ENCODE measurements at regions not wholly inside any gene's neighbourhood (a gene's known extent, or its start where the extent isn't known, plus 50 kb on each side); places are given as distances from the start of the nearest gene placed in this dataset.

DNA sequence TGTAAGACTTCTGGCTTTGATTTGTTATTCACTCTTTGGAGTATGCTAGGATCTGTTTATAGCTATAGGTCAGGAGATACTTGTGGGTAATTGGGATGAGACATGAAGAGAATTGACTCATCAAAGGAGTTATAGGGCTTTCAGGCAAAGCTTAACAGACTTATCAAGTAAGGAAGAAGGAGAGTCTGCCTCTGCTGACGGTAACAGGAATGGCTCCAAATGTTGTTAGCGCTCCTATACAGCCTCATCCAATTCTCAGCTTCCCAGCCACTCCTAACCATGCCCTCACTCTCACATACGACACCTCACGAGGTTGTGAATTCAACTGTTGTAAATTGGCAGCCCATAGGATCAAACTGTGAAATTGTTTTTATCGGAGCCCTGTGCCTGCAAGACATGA, 140.5 kb downstream of the KCNA5 start:
- Histone ChIP-seq H4K20me1 (replicated peaks; ENCODE audit: control insufficient read depth, extremely low read depth, insufficient read depth, low read length) (no peaks in the 10 kb centered on the region), H3K4me3 (replicated peaks in 1 of 3; ENCODE audit: insufficient read depth in 1 of 3, low read depth in 1 of 3, low read length in 3 of 3) (no peak overlapping the region), H3K9me1 (replicated peaks; ENCODE audit: control insufficient read depth, extremely low read depth, insufficient read depth, low read length) (no peaks in the 10 kb centered on the region), H3K4me2 (ENCODE audit: insufficient read depth, low read length) (no peak overlapping the region), H3K4me1 (ENCODE audit: control insufficient read depth, extremely low read depth, insufficient read depth, low read length) (no peaks in the 10 kb centered on the region), H3K36me3 (ENCODE audit: control insufficient read depth in 2 of 2, extremely low read depth in 1 of 2, insufficient read depth in 2 of 2, low read length in 2 of 2) (no peaks in the 10 kb centered on the region), H3K79me2 (ENCODE audit: control insufficient read depth, insufficient read depth, low read length) (no peaks in the 10 kb centered on the region), H3K27me3 (ENCODE audit: control insufficient read depth in 2 of 2, insufficient read depth in 2 of 2, low read length in 2 of 2) (no peaks in the 10 kb centered on the region), H3K9me3 (replicated peaks; ENCODE audit: control insufficient read depth, insufficient read depth, low read length) (no peaks in the 10 kb centered on the region), H3K27ac (ENCODE audit: insufficient read depth, low read depth, low read length) (no peak overlapping the region), H2AFZ (ENCODE audit: low read depth, low read length) (no peak overlapping the region), H3K9ac (replicated peaks; ENCODE audit: extremely low read depth, insufficient read depth, low read length) (no peak overlapping the region)
- no TSS peak for BruUV-seq (replicated peaks)
- dilution Hi-C loops (cut with MboI; ENCODE audit: extremely low pct_ligation_motif_present, low sequenced_read_pairs), result no loop called here
- TF ChIP-seq GATA2 (IDR thresholded peaks at IDR 0.05; ENCODE audit: insufficient read depth, insufficient read length, low read depth, low read length) (no peak), POLR2A (IDR thresholded peaks at IDR 0.05; ENCODE audit: low read depth, low read length) (no peak), MYC (IDR thresholded peaks at IDR 0.05; ENCODE audit: low read depth, low read length) (no peak), MAX (IDR thresholded peaks at IDR 0.05; ENCODE audit: insufficient read depth, insufficient read length) (no peak), JUN (IDR thresholded peaks at IDR 0.05; ENCODE audit: borderline replicate concordance, insufficient read depth, insufficient read length, low read depth) (no peak), POLR2AphosphoS5 (IDR thresholded peaks at IDR 0.05; ENCODE audit: insufficient read depth, low read depth, low read length) (no peak), FOS (IDR thresholded peaks at IDR 0.05; ENCODE audit: borderline replicate concordance, insufficient read depth, low read length) (no peak), EZH2 (IDR thresholded peaks at IDR 0.05; ENCODE audit: borderline replicate concordance, low read depth, low read length, severe bottlenecking) (no peak)
- TF ChIP-seq, protein P1, sequence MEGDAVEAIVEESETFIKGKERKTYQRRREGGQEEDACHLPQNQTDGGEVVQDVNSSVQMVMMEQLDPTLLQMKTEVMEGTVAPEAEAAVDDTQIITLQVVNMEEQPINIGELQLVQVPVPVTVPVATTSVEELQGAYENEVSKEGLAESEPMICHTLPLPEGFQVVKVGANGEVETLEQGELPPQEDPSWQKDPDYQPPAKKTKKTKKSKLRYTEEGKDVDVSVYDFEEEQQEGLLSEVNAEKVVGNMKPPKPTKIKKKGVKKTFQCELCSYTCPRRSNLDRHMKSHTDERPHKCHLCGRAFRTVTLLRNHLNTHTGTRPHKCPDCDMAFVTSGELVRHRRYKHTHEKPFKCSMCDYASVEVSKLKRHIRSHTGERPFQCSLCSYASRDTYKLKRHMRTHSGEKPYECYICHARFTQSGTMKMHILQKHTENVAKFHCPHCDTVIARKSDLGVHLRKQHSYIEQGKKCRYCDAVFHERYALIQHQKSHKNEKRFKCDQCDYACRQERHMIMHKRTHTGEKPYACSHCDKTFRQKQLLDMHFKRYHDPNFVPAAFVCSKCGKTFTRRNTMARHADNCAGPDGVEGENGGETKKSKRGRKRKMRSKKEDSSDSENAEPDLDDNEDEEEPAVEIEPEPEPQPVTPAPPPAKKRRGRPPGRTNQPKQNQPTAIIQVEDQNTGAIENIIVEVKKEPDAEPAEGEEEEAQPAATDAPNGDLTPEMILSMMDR (IDR thresholded peaks at IDR 0.05; ENCODE audit: extremely low read depth in 1 of 2, insufficient read depth in 1 of 2, low read depth in 1 of 2, low read length in 2 of 2), result no peak
- intact Hi-C loops (cut with micrococcal nuclease), result no loop called here
- POLR2A ChIA-PET, result no interaction called here
- FAIRE-seq (no peak), DNase-seq (ENCODE audit: low read depth, low spot score) (no peak)
- CTCF ChIA-PET, result interaction anchor here (1.7 kb wide), 1 partner anchor 10 kb away, joined by 5 read pairs; no protein-coding TSS in a partner anchor

All from endothelial cell of umbilical vein (primary cell).